D721Med (cell line): ENCODE measurements at regions not wholly inside any gene's neighbourhood (a gene's known extent, or its start where the extent isn't known, plus 50 kb on each side); places are given as distances from the start of the nearest gene placed in this dataset.

ENCODE experiments used
- DNase-seq: peaks from one replicate; pipeline ENCODE4 v3.0.0; 2011; ENCODE audit warnings: low spot score; ENCODE audit not compliant: insufficient read length
- FAIRE-seq: peaks from 2 replicates; lab custom pipeline; 2011; peaks lifted over from hg19 to GRCh38; lab: Jason Lieb, UNC
- CTCF ChIP-seq: IDR thresholded peaks from 2 replicates; pipeline ENCODE4 v1.5.1; 2012; ENCODE audit warnings: mild to moderate bottlenecking, control low read depth; ENCODE audit not compliant: insufficient read depth; ENCODE audit errors: missing control alignments

- FAIRE-seq (no peak), DNase-seq (no peak)
- TF ChIP-seq CTCF, result no peak
These were observed 518.1 kb downstream of the FSCB start for GRCh38 chr14:43988989-43989388.

- FAIRE-seq, result no peak
- DNase-seq, result no peak
- TF ChIP-seq CTCF, result no peak
These were observed 523.4 kb downstream of the FSCB start for GRCh38 chr14:43983721-43984120.

GRCh38 chr14:43981135-43981768 lies 525.8 kb downstream of the FSCB start:
- FAIRE-seq, result peak; percentile 70
- TF ChIP-seq CTCF, result no peak

GRCh38 chr14:43956741-43957140 lies 550.3 kb downstream of the FSCB start:
- DNase-seq (no peak), FAIRE-seq (no peak)
- no peak for TF ChIP-seq CTCF

More at GRCh38 chr14:43981135-43981768, 525.8 kb downstream of the FSCB start:
- no peak for DNase-seq

- FAIRE-seq (no peak), DNase-seq (no peak)
- no peak for TF ChIP-seq CTCF
These were observed 557.7 kb downstream of the FSCB start for GRCh38 chr14:43949400-43949799.

- TF ChIP-seq CTCF, result no peak
- FAIRE-seq (no peak), DNase-seq (no peak)
These were observed 567.2 kb downstream of the FSCB start for GRCh38 chr14:43939836-43940235.

GRCh38 chr14:43938588-43939281 lies 568.3 kb downstream of the FSCB start:
- FAIRE-seq, result no peak
- TF ChIP-seq CTCF, result no peak
- DNase-seq, result no peak
